H1 (cell line): ENCODE measurements at regions not wholly inside any gene's neighbourhood (a gene's known extent, or its start where the extent isn't known, plus 50 kb on each side); places are given as distances from the start of the nearest gene placed in this dataset.

Experiments used
- CTCF ChIA-PET: fragments of 300-600 bp; sonication (Branson Sonifier 250); formaldehyde crosslinking; loops from one replicate; lab custom pipeline; 2021; ENCODE audit not compliant: partially characterized antibody; lab: Charles Lee
- POLR2A ChIA-PET: fragments of 300-600 bp; sonication (Branson Sonifier 250); formaldehyde crosslinking; loops from one replicate; lab custom pipeline; 2021; ENCODE audit warnings: inconsistent platforms; ENCODE audit not compliant: partially characterized antibody; lab: Charles Lee
- DNase-seq, 2 experiments: peaks; one replicate each; pipeline versions ENCODE4 v3.0.0 to v3.0.0-alpha.2; 2010 to 2022; ENCODE audit warnings: low spot score in 2 of 2, low read depth in 1 of 2, mixed read lengths in 1 of 2
- FAIRE-seq: peaks from 2 replicates; lab custom pipeline; 2011; peaks lifted over from hg19 to GRCh38; lab: Jason Lieb, UNC
- H2AFZ ChIP-seq: 2 replicates; pipeline ENCODE4 v1.8.1; 2012; ENCODE audit warnings: low read length, inconsistent platforms
- H2AK5ac ChIP-seq: 2 replicates; pipeline ENCODE4 v1.6.1; 2013; ENCODE audit warnings: low read depth, low read length
- H2BK120ac ChIP-seq: replicated peaks from 2 replicates; pipeline ENCODE3; 2013; ENCODE audit warnings: low read depth, low read length, inconsistent platforms
- H2BK12ac ChIP-seq: 2 replicates; pipeline ENCODE4 v1.6.1; 2013; ENCODE audit warnings: low read depth, low read length
- H2BK15ac ChIP-seq: 2 replicates; pipeline ENCODE4 v1.6.1; 2013; ENCODE audit warnings: low read length
- H2BK20ac ChIP-seq: 2 replicates; pipeline ENCODE4 v1.6.1; 2013; ENCODE audit warnings: low read length
- H2BK5ac ChIP-seq: 2 replicates; pipeline ENCODE4 v1.6.1; 2013; ENCODE audit warnings: low read depth, low read length
- H3K14ac ChIP-seq: 2 replicates; pipeline ENCODE4 v1.6.1; 2013; ENCODE audit warnings: inconsistent platforms; ENCODE audit not compliant: insufficient read length
- H3K18ac ChIP-seq: 2 replicates; pipeline ENCODE4 v1.6.1; 2013; ENCODE audit warnings: low read length; ENCODE audit errors: extremely low read depth
- H3K23ac ChIP-seq: 2 replicates; pipeline ENCODE4 v1.6.1; 2013; ENCODE audit warnings: inconsistent platforms; ENCODE audit not compliant: insufficient read length
- H3K23me2 ChIP-seq: 2 replicates; pipeline ENCODE4 v1.6.1; 2013; ENCODE audit warnings: low read depth, low read length
- H3K27ac ChIP-seq: 2 replicates; pipeline ENCODE4 v1.6.1; 2011; ENCODE audit warnings: low read depth, low read length, inconsistent platforms
- H3K27me3 ChIP-seq, 4 experiments: replicated peaks in 1 of 4; 1 replicate in 1 of 4; 2 replicates in 3 of 4; pipeline versions ENCODE4 v1.6.1 to v1.8.1; 2011 to 2013; ENCODE audit warnings: low read length in 3 of 4, mild to moderate bottlenecking in 3 of 4, inconsistent platforms in 2 of 4, mixed read lengths in 2 of 4, moderate library complexity in 1 of 4; ENCODE audit not compliant: control insufficient read depth in 3 of 4, insufficient read depth in 3 of 4; ENCODE audit errors: extremely low read depth in 1 of 4
- H3K36me3 ChIP-seq, 4 experiments: 2 replicates each; pipeline versions ENCODE4 v1.6.1 to v1.8.1; 2011 to 2013; ENCODE audit warnings: mild to moderate bottlenecking in 4 of 4, low read length in 3 of 4, moderate library complexity in 2 of 4, control low read depth in 1 of 4, inconsistent platforms in 1 of 4; ENCODE audit not compliant: insufficient read depth in 4 of 4, control insufficient read depth in 2 of 4
- H3K4ac ChIP-seq: replicated peaks from 2 replicates; pipeline ENCODE3; 2013; ENCODE audit warnings: low read length, low read depth, mixed read lengths, inconsistent platforms; ENCODE audit not compliant: insufficient read length
- H3K4me1 ChIP-seq, 4 experiments: replicated peaks in 1 of 4; 1 replicate in 1 of 4; 2 replicates in 3 of 4; pipeline versions ENCODE4 v1.6.1 to v1.8.1; 2011 to 2013; ENCODE audit warnings: low read length in 3 of 4, inconsistent platforms in 2 of 4, mixed read lengths in 1 of 4; ENCODE audit not compliant: insufficient read depth in 4 of 4, control insufficient read depth in 3 of 4
- H3K4me2 ChIP-seq, 2 experiments: 2 replicates each; pipeline versions ENCODE4 v1.6.1 to v1.8.1; 2011 to 2013; ENCODE audit warnings: low read depth in 2 of 2, low read length in 2 of 2, control low read depth in 1 of 2, inconsistent platforms in 1 of 2, mild to moderate bottlenecking in 1 of 2; ENCODE audit not compliant: insufficient read depth in 1 of 2
- H3K4me3 ChIP-seq, 4 experiments: fragments of 200-600, 300-600 bp in 1 of 4; sonication (generic), shearing (Covaris generic), sonication (Bioruptor Twin) in 1 of 4; 2 replicates each; pipeline versions ENCODE4 v1.5.1 to v1.8.1; 2011 to 2016; ENCODE audit warnings: low read length in 4 of 4, low read depth in 3 of 4, control low read depth in 2 of 4, inconsistent platforms in 2 of 4, mild to moderate bottlenecking in 2 of 4, mixed read lengths in 1 of 4, moderate library complexity in 1 of 4; ENCODE audit not compliant: insufficient read depth in 2 of 4; ENCODE audit errors: extremely low read depth in 1 of 4
- H3K56ac ChIP-seq: replicated peaks from 2 replicates; pipeline ENCODE3; 2013; ENCODE audit warnings: low read depth, mild to moderate bottlenecking, mixed read lengths, low read length, inconsistent platforms; ENCODE audit not compliant: insufficient read length
- H3K79me1 ChIP-seq: 2 replicates; pipeline ENCODE4 v1.6.1; 2013; ENCODE audit warnings: low read depth, low read length, control low read depth
- H3K79me2 ChIP-seq, 2 experiments: 2 replicates each; pipeline versions ENCODE4 v1.6.1 to v1.8.1; 2012 to 2013; ENCODE audit warnings: low read length in 2 of 2, mild to moderate bottlenecking in 2 of 2, inconsistent platforms in 1 of 2; ENCODE audit not compliant: insufficient read depth in 2 of 2, control insufficient read depth in 1 of 2
- H3K9ac ChIP-seq, 4 experiments: replicated peaks in 1 of 4; 1 replicate in 1 of 4; 2 replicates in 3 of 4; pipeline versions ENCODE4 v1.6.1 to v1.8.1; 2011 to 2013; ENCODE audit warnings: low read depth in 3 of 4, low read length in 3 of 4, control low read depth in 2 of 4, mild to moderate bottlenecking in 2 of 4, moderate library complexity in 2 of 4, inconsistent platforms in 1 of 4; ENCODE audit errors: extremely low read depth in 1 of 4
- H3K9me3 ChIP-seq, 2 experiments: 2 replicates each; pipeline versions ENCODE4 v1.6.1 to v1.8.1; 2012 to 2013; ENCODE audit warnings: mild to moderate bottlenecking in 2 of 2, moderate library complexity in 2 of 2, control low read depth in 1 of 2, inconsistent platforms in 1 of 2, low read depth in 1 of 2, low read length in 1 of 2, mixed read lengths in 1 of 2; ENCODE audit not compliant: insufficient read depth in 2 of 2
- H4K20me1 ChIP-seq, 2 experiments: replicated peaks in 1 of 2; 2 replicates each; pipeline versions ENCODE3 to v1.8.1; 2011 to 2013; ENCODE audit warnings: inconsistent platforms in 2 of 2, low read length in 2 of 2, mild to moderate bottlenecking in 1 of 2; ENCODE audit not compliant: insufficient read depth in 2 of 2, control insufficient read depth in 1 of 2
- H4K5ac ChIP-seq: 2 replicates; pipeline ENCODE4 v1.6.1; 2013; ENCODE audit warnings: low read length, low read depth, mixed read lengths, inconsistent platforms; ENCODE audit not compliant: insufficient read length
- H4K8ac ChIP-seq: 2 replicates; pipeline ENCODE4 v1.8.0; 2013; ENCODE audit warnings: mild to moderate bottlenecking, moderate library complexity, low read length, inconsistent platforms; ENCODE audit not compliant: insufficient read depth; ENCODE audit errors: extremely low read depth
- H4K91ac ChIP-seq: replicated peaks from 2 replicates; pipeline ENCODE3; 2013; ENCODE audit warnings: low read length, mixed read lengths, inconsistent platforms; ENCODE audit not compliant: insufficient read length
- CBX5 ChIP-seq: fragments of 300-800, 300-1000 bp; sonication (generic); IDR thresholded peaks from 2 replicates; pipeline ENCODE4 v1.7.1; 2016; ENCODE audit warnings: antibody characterized with exemption, low read length, low read depth
- EP300 ChIP-seq, 2 experiments: IDR thresholded peaks; 1 replicate in 1 of 2; 2 replicates in 1 of 2; pipeline ENCODE4 v1.6.1; 2011 to 2012; ENCODE audit warnings: low read depth in 2 of 2, low read length in 2 of 2, mild to moderate bottlenecking in 2 of 2, borderline replicate concordance in 1 of 2, inconsistent platforms in 1 of 2, moderate library complexity in 1 of 2
- GTF2F1 ChIP-seq: IDR thresholded peaks from 2 replicates; pipeline ENCODE4 v1.6.1; 2012; ENCODE audit warnings: low read depth, low read length, improper control_type of control experiment, borderline replicate concordance
- NRF1 ChIP-seq: IDR thresholded peaks from 2 replicates; pipeline ENCODE4 v1.6.1; 2011; ENCODE audit warnings: mild to moderate bottlenecking, low read depth, low read length, improper control_type of control experiment
- POLR2AphosphoS5 ChIP-seq: IDR thresholded peaks from 2 replicates; pipeline ENCODE4 v1.6.1; 2011; ENCODE audit warnings: low read depth, low read length
- POU5F1 ChIP-seq: IDR thresholded peaks from 2 replicates; pipeline ENCODE4 v1.6.1; 2011; ENCODE audit warnings: low read depth, mild to moderate bottlenecking, low read length, moderate library complexity
- RBBP5 ChIP-seq: IDR thresholded peaks from 2 replicates; pipeline ENCODE4 v1.7.1; 2012; ENCODE audit warnings: low read depth, mild to moderate bottlenecking, inconsistent platforms, low read length, moderate library complexity, borderline replicate concordance
- SRF ChIP-seq: IDR thresholded peaks from 2 replicates; pipeline ENCODE4 v1.6.1; 2011; ENCODE audit warnings: mild to moderate bottlenecking, low read depth, low read length, moderate library complexity
- TAF7 ChIP-seq: optimal IDR thresholded peaks from 2 replicates; pipeline ENCODE3; 2011; ENCODE audit warnings: low read depth, mild to moderate bottlenecking, inconsistent platforms, low read length, moderate library complexity, borderline replicate concordance
- WGBS, 2 experiments: shearing (Covaris generic) in 1 of 2; methylation state at CpG; one replicate each; pipeline versions ENCODE4 v1.1.6 to v1.1.7; 2013 to 2015; ENCODE audit warnings: low lambda C conversion rate in 2 of 2, mixed read lengths in 2 of 2, inconsistent platforms in 1 of 2, low coverage in 1 of 2, missing lambda C conversion rate in 1 of 2; ENCODE audit not compliant: insufficient replicate concordance in 2 of 2, insufficient coverage in 1 of 2, insufficient read length in 1 of 2; ENCODE audit errors: extremely low coverage in 1 of 2, missing lambda C conversion rate in 1 of 2; 5-methylcytosine and 5-hydroxymethylcytosine counted together
- TF ChIP-seq, protein P1 (sequence below): IDR thresholded peaks from 2 replicates; pipeline ENCODE4 v1.6.1; 2012; ENCODE audit warnings: inconsistent platforms

DNA sequence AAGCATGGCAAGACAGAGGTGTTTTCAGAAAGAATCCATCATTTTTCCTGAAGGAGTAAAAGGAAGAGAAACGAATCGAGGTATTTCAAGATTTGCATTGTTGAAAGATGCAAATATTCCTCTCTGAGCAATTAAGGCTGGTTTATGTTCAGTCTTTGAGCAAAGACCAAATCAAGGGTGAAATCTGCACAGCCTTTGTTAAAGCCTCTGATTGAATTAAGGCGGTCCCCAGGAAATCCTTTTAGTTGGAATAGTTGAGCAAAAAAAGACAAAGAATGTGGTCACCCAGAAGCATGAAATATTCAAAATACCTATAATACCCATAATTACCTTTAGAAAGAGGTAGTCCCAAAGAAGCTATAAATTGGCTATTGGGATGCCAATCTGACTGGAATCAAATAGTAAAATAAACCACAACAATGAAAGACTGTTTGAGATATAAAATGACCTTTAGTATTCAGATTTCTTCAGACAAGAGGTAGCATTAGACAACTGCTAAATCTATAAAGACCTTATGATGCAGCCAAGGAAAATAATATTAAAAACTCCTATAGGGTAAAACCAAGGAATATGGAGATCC, 1218.1 kb downstream of the ROBO2 start:
- CTCF ChIA-PET: no interaction called here
- Histone ChIP-seq H2BK5ac (no peak overlapping the region), H2BK120ac (no peak overlapping the region), H2AK5ac (no peak overlapping the region), H2BK15ac (no peak overlapping the region), H3K4me1 (no peaks in the 10 kb centered on the region), H3K9me3 (no peaks in the 10 kb centered on the region), H3K4ac (no peak overlapping the region), H2BK20ac (no peak overlapping the region), H2AFZ (0 out of 2 replicates have a peak overlapping the region, but pooled peaks have one; percentile 83), H3K27ac (no peak overlapping the region), H3K9ac (no peak overlapping the region), H4K5ac (no peak overlapping the region), H3K18ac (no peak overlapping the region), H3K36me3 (no peaks in the 10 kb centered on the region), H3K79me2 (no peaks in the 10 kb centered on the region), H3K4me3 (no peak overlapping the region), H4K8ac (no peak overlapping the region), H3K27me3 (no peaks in the 10 kb centered on the region), H2BK12ac (no peak overlapping the region), H3K4me2 (no peak overlapping the region), H4K91ac (no peak overlapping the region), H4K20me1 (no peaks in the 10 kb centered on the region), H3K23ac (no peak overlapping the region), H3K79me1 (no peaks in the 10 kb centered on the region), H3K23me2 (no peaks in the 10 kb centered on the region; the same call in 1 of the 2 replicates), H3K56ac (no peak overlapping the region), H3K14ac (no peak overlapping the region)
- DNase-seq (no peak), FAIRE-seq (no peak)
- no peak for TF ChIP-seq EP300 (IDR thresholded peaks at IDR 0.05; ENCODE audit: borderline replicate concordance in 1 of 2, low read depth in 2 of 2, low read length in 2 of 2)
- TF ChIP-seq, protein P1, sequence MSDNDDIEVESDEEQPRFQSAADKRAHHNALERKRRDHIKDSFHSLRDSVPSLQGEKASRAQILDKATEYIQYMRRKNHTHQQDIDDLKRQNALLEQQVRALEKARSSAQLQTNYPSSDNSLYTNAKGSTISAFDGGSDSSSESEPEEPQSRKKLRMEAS: no peak
- no peak for TF ChIP-seq RBBP5
- no peak for TF ChIP-seq SRF
- TF ChIP-seq TAF7: no peak
- TF ChIP-seq POU5F1: no peak
- no peak for TF ChIP-seq GTF2F1
- no peak for TF ChIP-seq NRF1
- no peak for TF ChIP-seq CBX5
- TF ChIP-seq POLR2AphosphoS5: no peak
- POLR2A ChIA-PET: no interaction called here
- 71% methylated on average over 3 of the region's 3 CpGs; no CpG with 5 or more reads in 1 of the 2 experiments for WGBS, 2 experiments
